ENCODE measurements at regions not wholly inside any gene's neighbourhood (a gene's known extent, or its start where the extent isn't known, plus 50 kb on each side); places are given as distances from the start of the nearest gene placed in this dataset.

- H3K4me1 ChIP-seq (ENCODE audit: control insufficient read depth, insufficient read depth, low read length, unreplicated experiment), result no peaks in the 10 kb centered on the region
- no peak overlapping the region for H2AFZ ChIP-seq (ENCODE audit: low read length, unreplicated experiment)
- no peaks in the 10 kb centered on the region for H3K27me3 ChIP-seq (ENCODE audit: insufficient read depth, low read length)
- no peaks in the 10 kb centered on the region for H3K79me2 ChIP-seq (ENCODE audit: control insufficient read depth, insufficient read depth, low read length, unreplicated experiment)
- H3K36me3 ChIP-seq (ENCODE audit: insufficient read depth, low read length), result no peaks in the 10 kb centered on the region
- H3K27ac ChIP-seq (ENCODE audit: low read depth, low read length), result no peak overlapping the region
- no peak overlapping the region for H3K4me3 ChIP-seq (ENCODE audit: low read depth, low read length)
These were observed 463.8 kb downstream of the BMP2 start for GRCh38 chr20:7231303-7231702.

DNA sequence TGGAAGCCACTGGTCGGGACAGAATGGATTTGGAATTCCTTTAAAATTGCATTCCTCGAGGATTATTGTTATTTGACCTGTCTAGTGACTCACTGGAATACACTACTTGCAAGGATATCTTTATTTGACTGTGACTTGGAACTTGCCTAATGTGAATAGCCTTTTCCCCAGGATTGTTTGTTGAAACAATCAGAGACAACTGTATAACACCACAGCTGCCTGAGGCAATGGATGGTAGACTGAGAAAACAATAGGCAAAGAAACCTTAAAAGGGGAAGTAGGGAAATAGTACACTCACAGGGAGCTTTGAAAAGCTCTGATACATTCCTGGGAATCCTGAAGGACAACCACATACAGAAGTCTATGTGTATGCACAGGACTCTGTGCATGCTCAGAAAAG, 465.3 kb downstream of the BMP2 start:
- Histone ChIP-seq H3K36me3 (ENCODE audit: insufficient read depth, low read length) (no peaks in the 10 kb centered on the region), H2AFZ (ENCODE audit: low read length, unreplicated experiment) (no peak overlapping the region), H3K27me3 (ENCODE audit: insufficient read depth, low read length) (no peaks in the 10 kb centered on the region), H3K4me1 (ENCODE audit: control insufficient read depth, insufficient read depth, low read length, unreplicated experiment) (no peaks in the 10 kb centered on the region), H3K79me2 (ENCODE audit: control insufficient read depth, insufficient read depth, low read length, unreplicated experiment) (no peaks in the 10 kb centered on the region), H3K27ac (ENCODE audit: low read depth, low read length) (no peak overlapping the region), H3K4me3 (ENCODE audit: low read depth, low read length) (no peak overlapping the region)

- Histone ChIP-seq H3K27me3 (ENCODE audit: insufficient read depth, low read length) (no peaks in the 10 kb centered on the region), H3K4me1 (ENCODE audit: control insufficient read depth, insufficient read depth, low read length, unreplicated experiment) (no peaks in the 10 kb centered on the region), H2AFZ (ENCODE audit: low read length, unreplicated experiment) (no peak overlapping the region), H3K79me2 (ENCODE audit: control insufficient read depth, insufficient read depth, low read length, unreplicated experiment) (no peaks in the 10 kb centered on the region), H3K4me3 (ENCODE audit: low read depth, low read length) (no peak overlapping the region), H3K36me3 (ENCODE audit: insufficient read depth, low read length) (no peaks in the 10 kb centered on the region), H3K27ac (ENCODE audit: low read depth, low read length) (no peak overlapping the region)
These were observed 469.8 kb downstream of the BMP2 start for GRCh38 chr20:7237251-7237650.

DNA sequence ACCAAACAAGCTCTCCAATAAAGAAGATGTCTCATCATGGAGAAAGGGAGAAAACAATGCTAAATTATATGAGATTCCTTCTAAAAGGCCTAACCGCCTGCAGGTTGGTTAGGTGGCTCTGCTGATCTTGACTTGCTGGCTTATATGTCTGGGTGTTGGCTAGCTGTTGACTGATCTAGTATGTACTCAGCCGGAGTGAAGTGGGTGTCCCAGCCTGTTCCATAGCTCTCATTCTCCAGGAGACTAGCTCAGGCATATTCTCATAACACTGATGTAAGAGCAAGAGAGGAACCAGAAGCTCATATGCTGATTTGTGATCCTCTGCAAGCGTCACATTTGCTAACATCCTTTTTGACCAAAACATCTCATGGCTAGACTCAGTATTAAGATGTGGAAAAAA, 473.0 kb downstream of the BMP2 start:
- H3K79me2 ChIP-seq (ENCODE audit: control insufficient read depth, insufficient read depth, low read length, unreplicated experiment), result no peaks in the 10 kb centered on the region

DNA sequence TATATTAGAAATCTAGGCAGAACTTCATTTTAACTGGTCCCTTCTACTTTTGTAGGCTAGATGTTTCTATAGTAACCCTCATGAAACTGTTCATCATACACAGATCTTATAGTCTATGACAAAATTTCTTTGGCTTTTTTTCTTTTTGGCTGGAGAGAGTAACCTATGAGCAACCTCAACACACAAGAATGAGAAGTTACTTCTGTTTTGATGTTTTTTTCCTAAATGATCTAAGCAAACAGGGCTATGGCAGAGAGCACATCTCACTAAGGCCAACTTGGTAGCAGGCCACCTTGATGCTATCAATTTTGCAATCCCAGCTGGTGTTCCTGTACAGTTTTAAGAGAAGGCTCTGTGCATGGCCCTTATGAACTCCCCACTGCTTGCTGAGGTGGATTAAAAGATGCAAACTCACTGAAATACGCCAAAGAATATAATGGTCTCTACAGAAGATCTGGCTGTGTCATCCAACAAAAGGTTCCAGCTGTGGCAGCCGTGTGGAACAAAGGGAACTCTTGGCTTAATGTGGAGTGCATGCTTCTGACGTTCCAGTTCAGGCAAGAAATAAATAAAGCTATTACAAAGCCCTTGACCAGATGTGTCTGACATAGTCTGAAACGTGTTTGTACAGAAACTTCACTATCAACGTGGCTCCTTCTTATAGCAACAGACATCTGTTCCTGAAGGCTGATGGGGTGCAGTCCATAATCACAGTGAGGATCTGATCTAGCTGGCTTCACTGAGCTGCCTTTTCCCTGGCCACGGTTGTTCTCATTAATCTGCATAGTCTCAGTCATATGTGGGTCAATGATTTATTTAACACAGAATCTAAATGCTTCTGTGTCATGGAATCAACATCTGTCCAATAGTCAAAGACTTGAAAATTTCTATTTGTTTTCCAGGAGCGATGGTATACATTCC, 481.1 kb downstream of the BMP2 start:
- no peaks in the 10 kb centered on the region for H3K79me2 ChIP-seq (ENCODE audit: control insufficient read depth, insufficient read depth, low read length, unreplicated experiment)
- H2AFZ ChIP-seq (ENCODE audit: low read length, unreplicated experiment), result no peak overlapping the region
- no peaks in the 10 kb centered on the region for H3K27me3 ChIP-seq (ENCODE audit: insufficient read depth, low read length)
- no peaks in the 10 kb centered on the region for H3K36me3 ChIP-seq (ENCODE audit: insufficient read depth, low read length)
- no peak overlapping the region for H3K27ac ChIP-seq (ENCODE audit: low read depth, low read length)
- H3K4me3 ChIP-seq (ENCODE audit: low read depth, low read length), result no peak overlapping the region
- no peaks in the 10 kb centered on the region for H3K4me1 ChIP-seq (ENCODE audit: control insufficient read depth, insufficient read depth, low read length, unreplicated experiment)

More for the DNA sequence above, 473.0 kb downstream of the BMP2 start:
- no peaks in the 10 kb centered on the region for H3K27me3 ChIP-seq (ENCODE audit: insufficient read depth, low read length)
- H2AFZ ChIP-seq (ENCODE audit: low read length, unreplicated experiment), result no peak overlapping the region
- H3K4me1 ChIP-seq (ENCODE audit: control insufficient read depth, insufficient read depth, low read length, unreplicated experiment), result no peaks in the 10 kb centered on the region
- H3K4me3 ChIP-seq (ENCODE audit: low read depth, low read length), result no peak overlapping the region
- H3K27ac ChIP-seq (ENCODE audit: low read depth, low read length), result no peak overlapping the region
- H3K36me3 ChIP-seq (ENCODE audit: insufficient read depth, low read length), result no peaks in the 10 kb centered on the region

GRCh38 chr20:7250337-7250736, 482.9 kb downstream of the BMP2 start:
- Histone ChIP-seq H3K36me3 (ENCODE audit: insufficient read depth, low read length) (no peaks in the 10 kb centered on the region), H3K27me3 (ENCODE audit: insufficient read depth, low read length) (no peaks in the 10 kb centered on the region), H2AFZ (ENCODE audit: low read length, unreplicated experiment) (no peak overlapping the region), H3K4me1 (ENCODE audit: control insufficient read depth, insufficient read depth, low read length, unreplicated experiment) (no peaks in the 10 kb centered on the region), H3K27ac (ENCODE audit: low read depth, low read length) (no peak overlapping the region), H3K79me2 (ENCODE audit: control insufficient read depth, insufficient read depth, low read length, unreplicated experiment) (no peaks in the 10 kb centered on the region), H3K4me3 (ENCODE audit: low read depth, low read length) (no peak overlapping the region)

GRCh38 chr20:7257099-7257498, 489.6 kb downstream of the BMP2 start:
- no peak overlapping the region for H2AFZ ChIP-seq (ENCODE audit: low read length, unreplicated experiment)
- no peaks in the 10 kb centered on the region for H3K79me2 ChIP-seq (ENCODE audit: control insufficient read depth, insufficient read depth, low read length, unreplicated experiment)
- no peaks in the 10 kb centered on the region for H3K4me1 ChIP-seq (ENCODE audit: control insufficient read depth, insufficient read depth, low read length, unreplicated experiment)
- no peak overlapping the region for H3K27ac ChIP-seq (ENCODE audit: low read depth, low read length)
- no peaks in the 10 kb centered on the region for H3K27me3 ChIP-seq (ENCODE audit: insufficient read depth, low read length)
- no peaks in the 10 kb centered on the region for H3K36me3 ChIP-seq (ENCODE audit: insufficient read depth, low read length)
- no peak overlapping the region for H3K4me3 ChIP-seq (ENCODE audit: low read depth, low read length)

DNA sequence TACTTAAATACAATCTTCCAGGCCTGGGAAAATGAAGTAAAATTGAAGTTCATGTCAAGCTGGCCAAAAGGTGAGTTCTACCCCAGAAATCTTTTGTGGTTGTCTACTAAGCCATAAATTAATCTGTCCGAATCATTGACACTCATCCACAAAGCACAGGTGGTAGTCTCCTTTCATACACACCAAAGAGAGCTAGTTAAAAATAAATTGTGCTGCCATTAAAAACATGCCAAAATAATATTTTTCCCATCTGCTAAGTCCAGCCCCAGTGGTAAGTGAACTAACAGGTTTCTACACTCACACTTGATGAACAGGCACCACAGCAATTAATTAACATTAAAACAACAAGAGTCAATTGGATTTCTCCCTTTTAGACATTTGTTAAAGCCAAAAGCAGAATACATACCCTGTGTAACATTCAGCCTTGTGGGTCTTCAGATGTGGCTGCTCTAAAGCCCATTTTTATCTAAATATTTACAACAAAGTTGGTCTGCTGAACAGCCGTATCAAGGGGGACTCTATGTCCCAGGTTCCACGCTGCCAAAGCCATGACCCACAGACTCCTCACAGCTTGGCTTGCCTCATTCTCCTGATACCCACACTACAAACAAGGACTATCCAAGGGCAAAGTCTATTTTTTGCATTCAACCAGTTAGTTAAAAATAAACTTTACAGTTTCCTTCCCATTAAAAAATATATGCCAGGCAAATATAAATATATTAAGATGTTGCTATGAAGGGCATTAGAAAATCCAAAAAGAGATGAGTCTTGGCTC, 490.4 kb downstream of the BMP2 start:
- no peak overlapping the region for H2AFZ ChIP-seq (ENCODE audit: low read length, unreplicated experiment)
- H3K79me2 ChIP-seq (ENCODE audit: control insufficient read depth, insufficient read depth, low read length, unreplicated experiment), result no peaks in the 10 kb centered on the region
- no peak overlapping the region for H3K4me3 ChIP-seq (ENCODE audit: low read depth, low read length)
- no peaks in the 10 kb centered on the region for H3K36me3 ChIP-seq (ENCODE audit: insufficient read depth, low read length)
- no peak overlapping the region for H3K27ac ChIP-seq (ENCODE audit: low read depth, low read length)
- no peaks in the 10 kb centered on the region for H3K27me3 ChIP-seq (ENCODE audit: insufficient read depth, low read length)
- H3K4me1 ChIP-seq (ENCODE audit: control insufficient read depth, insufficient read depth, low read length, unreplicated experiment), result no peaks in the 10 kb centered on the region

DNA sequence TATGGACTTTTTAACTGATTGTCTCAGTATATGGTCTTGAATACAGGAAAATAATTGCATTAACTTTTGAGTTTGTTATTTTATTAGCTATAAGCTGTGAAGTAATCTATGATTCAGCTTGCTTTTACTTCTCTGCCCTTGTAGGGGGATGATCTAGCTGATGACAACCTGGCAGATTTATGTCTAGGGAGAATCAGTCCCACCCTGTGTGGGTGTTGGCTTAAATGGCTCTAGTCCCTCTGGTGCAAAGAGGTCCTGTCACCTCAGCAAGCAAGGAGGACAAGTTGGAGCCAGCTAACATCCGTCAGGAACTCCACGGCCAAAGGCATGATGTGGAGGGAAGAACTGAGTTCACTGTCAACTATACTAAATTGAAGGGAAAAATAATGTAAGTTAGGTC, 495.3 kb downstream of the BMP2 start:
- Histone ChIP-seq H3K79me2 (ENCODE audit: control insufficient read depth, insufficient read depth, low read length, unreplicated experiment) (no peaks in the 10 kb centered on the region), H3K4me3 (ENCODE audit: low read depth, low read length) (no peak overlapping the region), H3K36me3 (ENCODE audit: insufficient read depth, low read length) (no peaks in the 10 kb centered on the region), H2AFZ (ENCODE audit: low read length, unreplicated experiment) (no peak overlapping the region), H3K27me3 (ENCODE audit: insufficient read depth, low read length) (no peaks in the 10 kb centered on the region), H3K4me1 (ENCODE audit: control insufficient read depth, insufficient read depth, low read length, unreplicated experiment) (no peaks in the 10 kb centered on the region), H3K27ac (ENCODE audit: low read depth, low read length) (no peak overlapping the region)

DNA sequence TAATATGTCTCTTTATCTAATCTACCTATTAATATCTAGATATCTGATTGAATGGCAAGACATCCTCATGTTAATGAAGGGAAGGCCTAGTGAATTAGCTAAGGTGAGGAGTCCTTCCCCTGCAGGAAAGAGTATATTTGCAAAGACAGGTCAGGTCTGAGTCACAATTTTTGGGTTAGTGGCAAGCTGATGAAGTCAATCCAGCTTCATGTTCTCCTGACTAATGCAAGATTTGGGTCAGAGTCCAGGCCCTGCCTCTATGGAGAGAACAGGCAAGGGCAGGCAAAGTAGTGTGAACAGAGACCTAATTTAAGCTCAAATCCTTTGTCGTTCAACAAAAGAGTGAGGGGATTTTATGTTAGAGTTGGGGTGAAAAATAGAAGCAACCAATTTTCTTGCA, 496.7 kb downstream of the BMP2 start:
- no peaks in the 10 kb centered on the region for H3K36me3 ChIP-seq (ENCODE audit: insufficient read depth, low read length)
- no peak overlapping the region for H3K27ac ChIP-seq (ENCODE audit: low read depth, low read length)
- H3K4me1 ChIP-seq (ENCODE audit: control insufficient read depth, insufficient read depth, low read length, unreplicated experiment), result no peaks in the 10 kb centered on the region

DNA sequence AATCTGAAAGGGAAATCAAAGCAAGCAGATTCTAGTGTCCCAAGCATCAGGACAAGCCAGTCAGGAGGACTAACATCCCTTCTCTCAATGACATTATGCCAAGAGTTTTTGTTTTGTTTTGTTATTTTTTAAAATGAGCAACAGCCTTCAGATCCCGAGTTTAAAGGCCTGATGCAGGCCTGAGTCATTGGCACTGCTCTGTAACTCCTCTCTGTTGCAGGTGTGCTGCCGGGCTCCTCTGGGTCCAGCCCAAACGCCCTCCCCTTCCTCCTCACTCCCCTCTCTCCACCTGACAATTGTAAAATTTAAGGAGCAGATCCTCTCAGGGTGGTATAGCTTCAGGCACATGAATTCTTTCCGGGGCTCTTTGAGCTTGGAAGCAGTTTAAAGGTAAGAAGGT, 502.0 kb downstream of the BMP2 start:
- Histone ChIP-seq H3K4me1 (ENCODE audit: control insufficient read depth, insufficient read depth, low read length, unreplicated experiment) (no peaks in the 10 kb centered on the region), H2AFZ (ENCODE audit: low read length, unreplicated experiment) (no peak overlapping the region), H3K27ac (ENCODE audit: low read depth, low read length) (no peak overlapping the region), H3K36me3 (ENCODE audit: insufficient read depth, low read length) (no peaks in the 10 kb centered on the region), H3K4me3 (ENCODE audit: low read depth, low read length) (no peak overlapping the region), H3K27me3 (ENCODE audit: insufficient read depth, low read length) (no peaks in the 10 kb centered on the region), H3K79me2 (ENCODE audit: control insufficient read depth, insufficient read depth, low read length, unreplicated experiment) (no peaks in the 10 kb centered on the region)

More for the DNA sequence above, 496.7 kb downstream of the BMP2 start:
- Histone ChIP-seq H3K27me3 (ENCODE audit: insufficient read depth, low read length) (no peaks in the 10 kb centered on the region), H2AFZ (ENCODE audit: low read length, unreplicated experiment) (no peak overlapping the region), H3K79me2 (ENCODE audit: control insufficient read depth, insufficient read depth, low read length, unreplicated experiment) (no peaks in the 10 kb centered on the region), H3K4me3 (ENCODE audit: low read depth, low read length) (no peak overlapping the region)
